PFSK-1 (cell line): ENCODE measurements at regions not wholly inside any gene's neighbourhood (a gene's known extent, or its start where the extent isn't known, plus 50 kb on each side); places are given as distances from the start of the nearest gene placed in this dataset.

Experiments
- FOXP2 ChIP-seq: optimal IDR thresholded peaks from 2 replicates; pipeline ENCODE3; 2011; ENCODE audit warnings: borderline replicate concordance, control low read depth, inconsistent platforms; ENCODE audit not compliant: insufficient read depth; ENCODE audit errors: extremely low read length, extremely low read depth
- POLR2AphosphoS5 ChIP-seq: IDR thresholded peaks from 2 replicates; pipeline ENCODE4 v1.6.1; 2012; ENCODE audit warnings: low read depth, mild to moderate bottlenecking, control low read depth, low read length, moderate library complexity
- REST ChIP-seq, 2 experiments: IDR thresholded peaks; 2 replicates each; pipeline versions ENCODE4 v1.6.1 to v1.8.0; 2011 to 2012; ENCODE audit warnings: low read depth in 2 of 2, low read length in 2 of 2, control low read depth in 1 of 2, inconsistent platforms in 1 of 2, mild to moderate bottlenecking in 1 of 2, moderate library complexity in 1 of 2; ENCODE audit not compliant: insufficient read depth in 1 of 2
- SIN3A ChIP-seq: IDR thresholded peaks from 2 replicates; pipeline ENCODE4 v1.6.1; 2012; ENCODE audit warnings: mild to moderate bottlenecking, low read length, moderate library complexity, borderline replicate concordance; ENCODE audit not compliant: insufficient read depth
- TAF1 ChIP-seq: IDR thresholded peaks from 2 replicates; pipeline ENCODE4 v1.6.1; 2012; ENCODE audit warnings: low read length, control low read depth, borderline replicate concordance; ENCODE audit not compliant: insufficient read depth

GRCh38 chr21:27806281-27806680 lies 839.4 kb upstream of the ADAMTS5 start:
- no peak for TF ChIP-seq REST (IDR thresholded peaks at IDR 0.05; ENCODE audit: insufficient read depth in 1 of 2, low read depth in 2 of 2, low read length in 2 of 2)
- TF ChIP-seq TAF1, result no peak
- no peak for TF ChIP-seq SIN3A
- TF ChIP-seq FOXP2, result no peak
- TF ChIP-seq POLR2AphosphoS5, result no peak

GRCh38 chr21:27805696-27806095 lies 838.8 kb upstream of the ADAMTS5 start:
- TF ChIP-seq POLR2AphosphoS5 (no peak), TAF1 (no peak), REST (IDR thresholded peaks at IDR 0.05; ENCODE audit: insufficient read depth in 1 of 2, low read depth in 2 of 2, low read length in 2 of 2) (no peak), FOXP2 (no peak), SIN3A (no peak)

- TF ChIP-seq POLR2AphosphoS5 (no peak), REST (IDR thresholded peaks at IDR 0.05; ENCODE audit: insufficient read depth in 1 of 2, low read depth in 2 of 2, low read length in 2 of 2) (no peak), FOXP2 (no peak), TAF1 (no peak), SIN3A (no peak)
These were observed 837.6 kb upstream of the ADAMTS5 start for GRCh38 chr21:27804515-27804914.

- no peak for TF ChIP-seq REST (IDR thresholded peaks at IDR 0.05; ENCODE audit: insufficient read depth in 1 of 2, low read depth in 2 of 2, low read length in 2 of 2)
- no peak for TF ChIP-seq TAF1
- TF ChIP-seq FOXP2, result no peak
- no peak for TF ChIP-seq SIN3A
- no peak for TF ChIP-seq POLR2AphosphoS5
These were observed 836.7 kb upstream of the ADAMTS5 start for GRCh38 chr21:27803571-27803970.
